ENCODE measurements at regions not wholly inside any gene's neighbourhood (a gene's known extent, or its start where the extent isn't known, plus 50 kb on each side); places are given as distances from the start of the nearest gene placed in this dataset.
A peak's percentile ranks its signal among the peaks of the same experiment; 100 is the strongest.

GRCh38 chr11:81039916-81040524 is 1599.2 kb upstream of the TENM4 start (continued):
- TF ChIP-seq ZNF639 (CRISPR knock-in tag; conservative IDR thresholded peaks at IDR 0.05) (no peak), GPN1 (CRISPR knock-in tag; IDR thresholded peaks at IDR 0.05; ENCODE audit: borderline replicate concordance) (no peak), ZNF543 (CRISPR knock-in tag; IDR thresholded peaks at IDR 0.05) (no peak), ZNF280D (CRISPR knock-in tag; IDR thresholded peaks at IDR 0.05) (no peak), ZNF572 (CRISPR knock-in tag; IDR thresholded peaks at IDR 0.05) (no peak), ZBTB10 (CRISPR knock-in tag; IDR thresholded peaks at IDR 0.05; ENCODE audit: borderline replicate concordance) (no peak), ZNF468 (CRISPR knock-in tag; IDR thresholded peaks at IDR 0.05) (no peak), SP1 (IDR thresholded peaks at IDR 0.05) (no peak), SP1 (CRISPR knock-in tag; IDR thresholded peaks at IDR 0.05) (no peak), BCL6 (CRISPR knock-in tag; IDR thresholded peaks at IDR 0.05) (peak; percentile 24; the same call in 1 of the 2 replicates), HNF4G (IDR thresholded peaks at IDR 0.05; ENCODE audit: borderline replicate concordance, low read depth, low read length) (peak; percentile 43; the same call in 1 of the 2 replicates), HNF4G (CRISPR knock-in tag; IDR thresholded peaks at IDR 0.05; ENCODE audit: borderline replicate concordance, low read depth) (no peak), ZNF652 (CRISPR knock-in tag; IDR thresholded peaks at IDR 0.05; ENCODE audit: borderline replicate concordance, low read depth) (no peak), ZNF768 (CRISPR knock-in tag; IDR thresholded peaks at IDR 0.05) (no peak), ZBTB39 (CRISPR knock-in tag; IDR thresholded peaks at IDR 0.05) (no peak), EZH2 (conservative IDR thresholded peaks at IDR 0.05; ENCODE audit: low read depth, low read length) (no peak), JUNB (CRISPR knock-in tag; IDR thresholded peaks at IDR 0.05; ENCODE audit: borderline replicate concordance) (no peak), ZNF138 (CRISPR knock-in tag; IDR thresholded peaks at IDR 0.05; ENCODE audit: low read depth) (no peak), ETV5 (CRISPR knock-in tag; IDR thresholded peaks at IDR 0.05; ENCODE audit: borderline replicate concordance) (no peak), NR0B2 (CRISPR knock-in tag; IDR thresholded peaks at IDR 0.05) (no peak), HOXA7 (CRISPR knock-in tag; IDR thresholded peaks at IDR 0.05) (no peak), TCF7 (IDR thresholded peaks at IDR 0.05; ENCODE audit: low read depth) (peak; percentile 51; the same call in 1 of the 2 replicates)
